ENCODE measurements at regions not wholly inside any gene's neighbourhood (a gene's known extent, or its start where the extent isn't known, plus 50 kb on each side); places are given as distances from the start of the nearest gene placed in this dataset.

DNA sequence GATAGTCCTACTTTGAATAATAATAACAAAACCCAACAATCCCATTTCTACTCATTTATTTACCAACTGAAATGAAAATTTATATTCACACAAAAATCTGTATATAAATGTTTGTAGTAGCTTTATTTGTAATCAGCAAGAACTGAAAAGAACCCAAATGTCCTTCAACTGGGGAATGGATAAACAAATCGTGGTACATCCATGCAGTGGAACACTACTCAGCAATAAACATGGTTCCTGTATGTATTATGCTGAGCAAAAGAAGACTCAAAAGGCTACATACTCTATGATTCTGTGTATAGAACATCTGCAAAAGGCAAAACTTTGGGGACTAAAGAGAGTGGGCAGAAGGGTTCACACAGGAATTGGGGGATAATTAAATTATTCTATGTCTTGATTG, 136.1 kb upstream of the HAND1 start:
- no peak for TF ChIP-seq CTCF (IDR thresholded peaks at IDR 0.05; ENCODE audit: poor library complexity, severe bottlenecking)
- TF ChIP-seq EP300 (conservative IDR thresholded peaks at IDR 0.05; ENCODE audit: poor library complexity, severe bottlenecking) = no peak
- TF ChIP-seq RAD21 (conservative IDR thresholded peaks at IDR 0.05) = no peak
- TF ChIP-seq POLR2AphosphoS5 (IDR thresholded peaks at IDR 0.05) = no peak
- TF ChIP-seq TAF1 (IDR thresholded peaks at IDR 0.05; ENCODE audit: low read depth) = no peak
- TF ChIP-seq EZH2 (IDR thresholded peaks at IDR 0.05; ENCODE audit: borderline replicate concordance, insufficient read depth, low read length, poor library complexity, severe bottlenecking) = no peak
- TF ChIP-seq SMC3 (conservative IDR thresholded peaks at IDR 0.05; ENCODE audit: poor library complexity) = no peak
- no peak for TF ChIP-seq REST (IDR thresholded peaks at IDR 0.05; ENCODE audit: borderline replicate concordance)
